RPMI8226 (cell line): ENCODE measurements at regions not wholly inside any gene's neighbourhood (a gene's known extent, or its start where the extent isn't known, plus 50 kb on each side); places are given as distances from the start of the nearest gene placed in this dataset.
"Not testable (repeated sequence)": the region's sequence is repeated elsewhere in the genome, so short reads cannot be mapped to it uniquely, and the experiment has no call there.

Experiments
- DNase-seq: peaks from one replicate; pipeline ENCODE4 v3.0.0-alpha.2; 2015

- no peak for DNase-seq
Measured at GRCh38 chr6:21935142-21935541, 341.6 kb downstream of the SOX4 start.

GRCh38 chr6:21935561-21936028 lies 342.0 kb downstream of the SOX4 start:
- DNase-seq: peak; percentile 45

GRCh38 chr6:21937466-21937865 lies 343.9 kb downstream of the SOX4 start:
- no peak for DNase-seq

- DNase-seq: not testable (repeated sequence)
Measured at GRCh38 chr6:21939066-21939465, 345.5 kb downstream of the SOX4 start.

GRCh38 chr6:21941926-21942325 lies 348.4 kb downstream of the SOX4 start:
- DNase-seq: no peak

GRCh38 chr6:21942897-21943296 lies 349.3 kb downstream of the SOX4 start:
- DNase-seq: no peak

- DNase-seq: no peak
Measured at GRCh38 chr6:21946298-21946783, 350.5 kb downstream of the PRL start.

GRCh38 chr6:21947227-21947626 lies 349.6 kb downstream of the PRL start:
- DNase-seq: not testable (repeated sequence)

GRCh38 chr6:21947731-21948386 lies 349.0 kb downstream of the PRL start:
- DNase-seq: no peak

- no peak for DNase-seq
Measured at GRCh38 chr6:21949211-21949801, 347.5 kb downstream of the PRL start.

- no peak for DNase-seq
Measured at GRCh38 chr6:21952367-21952766, 344.5 kb downstream of the PRL start.

GRCh38 chr6:21953831-21954801 lies 342.7 kb downstream of the PRL start:
- DNase-seq: no peak

- no peak for DNase-seq
Measured at GRCh38 chr6:21955053-21955595, 341.7 kb downstream of the PRL start.

- no peak for DNase-seq
Measured at GRCh38 chr6:21955951-21956350, 340.9 kb downstream of the PRL start.

- DNase-seq: no peak
Measured at GRCh38 chr6:21958428-21958827, 338.4 kb downstream of the PRL start.

GRCh38 chr6:21961226-21961625 lies 335.6 kb downstream of the PRL start:
- no peak for DNase-seq

- DNase-seq: no peak
Measured at GRCh38 chr6:21965016-21965415, 331.8 kb downstream of the PRL start.

GRCh38 chr6:21965953-21966539 lies 330.8 kb downstream of the PRL start:
- no peak for DNase-seq

GRCh38 chr6:21967056-21967974 lies 329.5 kb downstream of the PRL start:
- DNase-seq: no peak

- DNase-seq: no peak
Measured at GRCh38 chr6:21968411-21968810, 328.4 kb downstream of the PRL start.

GRCh38 chr6:21969192-21969591 lies 327.6 kb downstream of the PRL start:
- no peak for DNase-seq
